BE2C (cell line): ENCODE measurements at regions not wholly inside any gene's neighbourhood (a gene's known extent, or its start where the extent isn't known, plus 50 kb on each side); places are given as distances from the start of the nearest gene placed in this dataset.

ENCODE experiments used
- DNase-seq: peaks from one replicate; pipeline ENCODE4 v3.0.0-alpha.2; 2020
- H3K27me3 ChIP-seq: fragments of 250-450 bp; sonication (Bioruptor Pico); 2 replicates; pipeline ENCODE4 v1.5.1; 2020; ENCODE audit warnings: mild to moderate bottlenecking
- H3K36me3 ChIP-seq: fragments of 250-450 bp; sonication (Bioruptor Pico); 2 replicates; pipeline ENCODE4 v1.5.1; 2020; ENCODE audit warnings: mild to moderate bottlenecking
- H3K4me1 ChIP-seq: fragments of 250-450 bp; sonication (Bioruptor Pico); 2 replicates; pipeline ENCODE4 v1.5.1; 2020
- H3K4me3 ChIP-seq: 2 replicates; pipeline ENCODE4 v1.5.1; 2011; ENCODE audit warnings: low read depth, low read length
- H3K9me3 ChIP-seq: fragments of 250-450 bp; sonication (Bioruptor Pico); 2 replicates; pipeline ENCODE4 v1.5.1; 2020
- TF ChIP-seq, protein P1 (sequence below): IDR thresholded peaks from 2 replicates; pipeline ENCODE4 v1.5.1; 2012; ENCODE audit warnings: mild to moderate bottlenecking, low read depth, low read length

DNA sequence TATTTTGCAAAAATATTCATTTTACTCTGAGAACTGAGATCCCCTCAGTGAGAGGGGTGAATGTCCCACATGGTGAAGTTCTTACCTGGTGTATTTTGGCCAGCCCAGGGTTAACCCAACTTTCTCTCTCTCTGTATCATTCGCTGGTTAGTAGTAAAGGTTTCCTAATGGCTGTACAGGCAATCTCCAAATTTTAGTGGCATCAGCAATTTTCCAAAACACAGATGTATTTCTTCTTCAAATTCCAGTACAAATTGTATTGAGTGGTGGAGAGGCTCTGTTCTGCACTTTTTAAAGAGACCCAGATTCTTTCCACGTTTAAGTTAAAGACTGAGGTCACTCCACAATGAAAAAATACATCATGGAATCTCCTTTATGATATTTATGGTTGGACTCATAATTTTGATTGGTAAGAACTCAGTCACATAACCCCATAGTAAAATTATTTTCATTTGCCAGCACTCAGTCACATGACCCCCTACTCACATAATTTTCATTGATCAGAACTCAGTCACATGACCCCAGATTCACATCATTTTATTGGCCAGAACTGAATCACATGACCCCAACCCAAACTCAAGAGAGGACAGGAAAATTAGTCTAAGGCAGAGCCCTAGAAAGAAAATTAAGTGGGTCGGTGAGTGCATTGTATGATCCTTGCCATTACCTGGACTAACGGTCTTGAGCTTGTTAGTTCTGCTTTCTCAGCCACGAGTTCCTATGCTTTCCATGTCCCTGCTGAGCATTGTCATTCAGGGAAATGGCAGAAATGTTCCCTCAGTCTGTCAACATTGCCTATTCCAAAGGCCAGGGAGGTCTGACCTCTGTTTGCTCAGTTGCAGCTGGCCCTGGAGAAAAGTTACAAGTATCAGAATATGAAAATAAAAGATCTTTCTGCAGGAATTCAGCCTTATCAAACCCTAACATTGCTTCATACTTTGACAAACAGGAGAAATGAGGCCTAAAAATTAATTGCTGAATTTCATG lies 1536.2 kb downstream of the AACS start:
- Histone ChIP-seq H3K4me3 (no peak overlapping the region), H3K4me1 (no peaks in the 10 kb centered on the region), H3K36me3 (no peaks in the 10 kb centered on the region), H3K27me3 (no peaks in the 10 kb centered on the region), H3K9me3 (no peaks in the 10 kb centered on the region; the same call in 1 of the 2 replicates)
- TF ChIP-seq, protein P1, sequence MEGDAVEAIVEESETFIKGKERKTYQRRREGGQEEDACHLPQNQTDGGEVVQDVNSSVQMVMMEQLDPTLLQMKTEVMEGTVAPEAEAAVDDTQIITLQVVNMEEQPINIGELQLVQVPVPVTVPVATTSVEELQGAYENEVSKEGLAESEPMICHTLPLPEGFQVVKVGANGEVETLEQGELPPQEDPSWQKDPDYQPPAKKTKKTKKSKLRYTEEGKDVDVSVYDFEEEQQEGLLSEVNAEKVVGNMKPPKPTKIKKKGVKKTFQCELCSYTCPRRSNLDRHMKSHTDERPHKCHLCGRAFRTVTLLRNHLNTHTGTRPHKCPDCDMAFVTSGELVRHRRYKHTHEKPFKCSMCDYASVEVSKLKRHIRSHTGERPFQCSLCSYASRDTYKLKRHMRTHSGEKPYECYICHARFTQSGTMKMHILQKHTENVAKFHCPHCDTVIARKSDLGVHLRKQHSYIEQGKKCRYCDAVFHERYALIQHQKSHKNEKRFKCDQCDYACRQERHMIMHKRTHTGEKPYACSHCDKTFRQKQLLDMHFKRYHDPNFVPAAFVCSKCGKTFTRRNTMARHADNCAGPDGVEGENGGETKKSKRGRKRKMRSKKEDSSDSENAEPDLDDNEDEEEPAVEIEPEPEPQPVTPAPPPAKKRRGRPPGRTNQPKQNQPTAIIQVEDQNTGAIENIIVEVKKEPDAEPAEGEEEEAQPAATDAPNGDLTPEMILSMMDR = no peak
- no peak for DNase-seq

DNA sequence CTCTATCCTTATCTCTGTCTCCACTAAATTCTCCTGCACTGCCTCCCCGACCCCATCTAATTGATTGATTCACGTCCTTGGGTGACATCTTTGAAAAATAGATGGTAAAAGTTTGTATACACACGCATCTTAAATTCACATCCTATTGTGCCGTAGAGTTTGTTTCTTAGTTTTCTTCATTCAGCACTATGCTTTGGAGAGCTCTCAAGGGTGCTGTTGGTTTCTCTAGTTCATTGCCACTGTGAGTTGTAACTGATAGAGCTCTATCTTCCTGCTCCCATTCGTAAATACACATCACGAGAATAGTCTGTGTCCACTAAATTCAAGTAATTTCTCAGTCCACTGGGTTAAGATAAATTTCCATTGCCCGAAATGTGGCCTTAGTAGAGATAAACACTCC lies 1537.4 kb downstream of the AACS start:
- H3K9me3 ChIP-seq = no peaks in the 10 kb centered on the region; the same call in 1 of the 2 replicates
- DNase-seq = no peak
- H3K4me3 ChIP-seq = no peak overlapping the region
- TF ChIP-seq, protein P1 = no peak
- no peaks in the 10 kb centered on the region for H3K4me1 ChIP-seq
- H3K27me3 ChIP-seq = no peaks in the 10 kb centered on the region
- H3K36me3 ChIP-seq = no peaks in the 10 kb centered on the region

DNA sequence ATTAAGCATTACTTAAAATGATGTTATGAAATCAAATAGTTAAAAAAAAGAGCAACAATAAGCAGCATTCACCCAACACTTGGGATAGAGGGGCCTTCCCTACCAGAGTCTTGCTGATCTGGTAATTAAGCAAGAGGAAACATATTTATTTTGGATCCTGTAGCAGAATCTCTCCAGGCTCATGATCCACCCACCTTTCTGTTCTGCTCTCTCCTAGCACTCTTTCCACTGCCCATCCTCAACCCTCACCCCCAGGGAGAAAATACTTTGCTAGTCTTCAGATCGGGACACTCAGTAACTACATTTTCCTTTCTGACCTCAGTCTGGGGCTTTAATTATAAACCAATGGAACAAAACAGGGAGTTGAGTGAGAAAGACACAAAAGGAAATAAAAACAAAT lies 1541.9 kb downstream of the AACS start:
- Histone ChIP-seq H3K36me3 (no peaks in the 10 kb centered on the region), H3K9me3 (no peaks in the 10 kb centered on the region), H3K4me1 (no peaks in the 10 kb centered on the region), H3K27me3 (no peaks in the 10 kb centered on the region), H3K4me3 (no peak overlapping the region)
- DNase-seq = no peak
- TF ChIP-seq, protein P1 = no peak

DNA sequence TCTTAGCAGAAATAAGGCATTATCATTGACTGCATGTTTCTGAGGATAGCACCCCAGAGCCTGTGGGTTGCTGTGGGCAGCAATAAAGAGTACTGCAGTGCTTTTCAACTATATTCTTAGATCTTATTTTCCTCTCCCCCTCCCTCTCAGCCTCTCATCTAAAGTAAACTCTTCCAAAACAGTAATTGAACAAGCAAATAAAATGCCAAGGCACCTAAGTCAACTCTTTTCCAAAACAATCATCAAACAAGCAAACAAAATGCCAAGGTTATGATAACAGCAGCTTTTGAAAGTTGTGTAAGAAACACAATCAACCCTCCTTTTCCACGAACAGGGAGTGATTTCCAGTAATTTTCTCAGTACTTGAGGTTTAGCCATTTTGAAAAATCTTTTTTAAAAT lies 1542.6 kb downstream of the AACS start:
- no peaks in the 10 kb centered on the region for H3K36me3 ChIP-seq
- no peak overlapping the region for H3K4me3 ChIP-seq
- H3K4me1 ChIP-seq = no peaks in the 10 kb centered on the region
- H3K27me3 ChIP-seq = no peaks in the 10 kb centered on the region
- TF ChIP-seq, protein P1 = no peak
- H3K9me3 ChIP-seq = no peaks in the 10 kb centered on the region
- no peak for DNase-seq

DNA sequence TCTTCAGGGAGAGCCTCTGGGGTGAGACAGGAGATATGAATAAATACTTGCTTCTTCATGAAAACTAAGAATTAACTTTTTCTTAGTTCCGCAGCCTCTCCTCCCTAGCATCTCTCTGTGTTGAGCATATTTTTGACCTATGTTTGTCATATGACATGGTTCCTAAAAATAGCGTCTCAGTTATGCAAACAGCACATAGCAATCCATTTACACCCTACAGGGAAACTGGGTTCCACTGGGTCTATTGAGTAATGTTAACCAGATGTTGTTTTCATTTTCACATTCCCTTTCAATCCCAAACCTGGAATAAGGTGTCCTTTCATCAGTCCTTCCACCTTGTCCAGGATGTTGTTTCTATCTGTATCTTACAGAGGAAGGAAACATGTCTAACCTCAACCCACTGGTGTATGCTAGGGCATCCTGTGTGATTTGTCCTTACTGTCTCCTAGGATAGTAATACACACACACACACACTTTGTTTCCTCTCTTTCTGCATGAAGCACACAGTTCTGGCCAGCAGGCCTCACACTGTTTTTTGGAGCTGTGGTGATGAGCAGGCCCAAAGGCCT lies 1543.5 kb downstream of the AACS start:
- Histone ChIP-seq H3K9me3 (no peaks in the 10 kb centered on the region), H3K36me3 (no peaks in the 10 kb centered on the region), H3K4me1 (no peaks in the 10 kb centered on the region), H3K27me3 (no peaks in the 10 kb centered on the region), H3K4me3 (no peak overlapping the region)
- TF ChIP-seq, protein P1 = no peak
- DNase-seq = no peak

DNA sequence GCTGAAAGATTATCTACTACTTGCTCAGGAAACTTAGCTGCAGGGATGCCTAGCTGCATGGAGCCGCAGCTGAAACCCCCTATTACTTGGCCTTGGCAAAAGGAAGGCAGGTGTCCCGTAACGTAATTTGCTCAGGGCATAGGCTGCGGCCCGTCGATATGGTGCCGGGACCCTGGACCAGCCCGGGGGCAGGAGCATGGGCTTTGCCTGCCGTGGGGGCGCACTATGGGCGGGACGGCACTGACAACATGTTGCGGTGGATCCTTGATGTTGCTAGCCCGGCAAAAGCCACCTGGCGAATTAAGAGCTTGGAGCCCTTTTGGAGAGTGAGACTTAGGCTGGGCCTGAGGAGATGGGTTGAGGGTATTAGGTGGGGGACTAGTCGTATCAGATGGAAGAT lies 1551.2 kb downstream of the AACS start:
- Histone ChIP-seq H3K9me3 (no peaks in the 10 kb centered on the region; the same call in 1 of the 2 replicates), H3K36me3 (no peaks in the 10 kb centered on the region), H3K4me1 (no peaks in the 10 kb centered on the region), H3K27me3 (no peaks in the 10 kb centered on the region), H3K4me3 (no peak overlapping the region)
- no peak for DNase-seq
- TF ChIP-seq, protein P1 = no peak
